ENCODE measurements at regions not wholly inside any gene's neighbourhood (a gene's known extent, or its start where the extent isn't known, plus 50 kb on each side); places are given as distances from the start of the nearest gene placed in this dataset.

DNA sequence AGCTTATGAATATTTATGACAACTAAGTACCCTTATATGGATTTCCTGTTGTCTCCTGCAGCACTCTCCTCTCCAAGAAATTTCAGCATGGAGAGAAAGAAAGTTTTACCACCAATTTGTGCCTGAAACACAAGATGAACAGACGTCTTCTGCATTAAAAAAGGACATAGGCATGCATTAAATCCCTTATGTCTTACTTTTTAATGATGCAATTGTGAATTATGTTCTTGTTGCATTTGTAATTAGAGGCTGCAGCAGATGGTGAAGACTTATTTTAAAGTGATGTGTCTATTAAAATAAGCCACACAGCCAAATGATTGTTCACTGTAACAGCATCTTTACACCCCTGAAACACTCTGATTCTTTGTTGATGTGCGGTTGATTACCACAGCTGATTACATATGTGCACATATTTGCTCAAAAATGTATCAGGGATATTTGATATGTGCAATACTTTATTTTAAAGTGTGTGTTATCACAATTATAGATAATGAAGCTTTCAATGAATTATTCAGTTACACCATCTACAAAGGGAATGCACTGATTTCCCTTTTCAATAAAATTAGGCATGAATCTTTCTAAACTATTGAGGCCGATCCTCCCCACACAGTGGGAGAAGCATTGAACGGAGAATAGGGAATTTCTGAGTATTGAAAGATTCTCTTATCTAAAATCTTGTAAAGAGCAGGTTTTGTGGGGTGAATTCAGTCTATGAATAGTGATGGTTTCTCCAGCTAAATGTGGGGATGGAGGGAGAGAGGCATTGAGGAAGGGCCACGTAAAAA lies 585.1 kb downstream of the SLC4A3 start:
- TF ChIP-seq, protein P1, sequence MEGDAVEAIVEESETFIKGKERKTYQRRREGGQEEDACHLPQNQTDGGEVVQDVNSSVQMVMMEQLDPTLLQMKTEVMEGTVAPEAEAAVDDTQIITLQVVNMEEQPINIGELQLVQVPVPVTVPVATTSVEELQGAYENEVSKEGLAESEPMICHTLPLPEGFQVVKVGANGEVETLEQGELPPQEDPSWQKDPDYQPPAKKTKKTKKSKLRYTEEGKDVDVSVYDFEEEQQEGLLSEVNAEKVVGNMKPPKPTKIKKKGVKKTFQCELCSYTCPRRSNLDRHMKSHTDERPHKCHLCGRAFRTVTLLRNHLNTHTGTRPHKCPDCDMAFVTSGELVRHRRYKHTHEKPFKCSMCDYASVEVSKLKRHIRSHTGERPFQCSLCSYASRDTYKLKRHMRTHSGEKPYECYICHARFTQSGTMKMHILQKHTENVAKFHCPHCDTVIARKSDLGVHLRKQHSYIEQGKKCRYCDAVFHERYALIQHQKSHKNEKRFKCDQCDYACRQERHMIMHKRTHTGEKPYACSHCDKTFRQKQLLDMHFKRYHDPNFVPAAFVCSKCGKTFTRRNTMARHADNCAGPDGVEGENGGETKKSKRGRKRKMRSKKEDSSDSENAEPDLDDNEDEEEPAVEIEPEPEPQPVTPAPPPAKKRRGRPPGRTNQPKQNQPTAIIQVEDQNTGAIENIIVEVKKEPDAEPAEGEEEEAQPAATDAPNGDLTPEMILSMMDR (IDR thresholded peaks at IDR 0.05): no peak

DNA sequence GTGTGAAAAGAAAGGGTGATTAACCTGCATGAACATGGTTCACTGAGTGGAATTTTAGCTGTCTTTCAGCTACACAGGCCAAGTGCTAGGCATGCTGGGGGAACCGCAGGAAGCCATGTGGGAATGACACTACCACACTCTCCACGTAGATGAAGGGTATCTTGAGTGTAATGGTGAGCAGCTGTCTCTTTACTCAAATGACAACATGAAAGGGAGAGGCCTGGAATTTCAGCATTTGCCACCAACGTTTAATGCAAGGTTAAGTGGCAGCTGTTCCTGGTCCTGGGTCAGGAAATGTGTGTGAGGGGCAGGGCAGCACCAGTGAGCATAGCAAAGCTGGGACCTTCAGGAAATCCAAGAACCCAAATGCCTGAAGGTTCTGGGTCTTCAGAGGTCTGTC lies 588.4 kb downstream of the SLC4A3 start:
- TF ChIP-seq, protein P1 (IDR thresholded peaks at IDR 0.05): no peak

DNA sequence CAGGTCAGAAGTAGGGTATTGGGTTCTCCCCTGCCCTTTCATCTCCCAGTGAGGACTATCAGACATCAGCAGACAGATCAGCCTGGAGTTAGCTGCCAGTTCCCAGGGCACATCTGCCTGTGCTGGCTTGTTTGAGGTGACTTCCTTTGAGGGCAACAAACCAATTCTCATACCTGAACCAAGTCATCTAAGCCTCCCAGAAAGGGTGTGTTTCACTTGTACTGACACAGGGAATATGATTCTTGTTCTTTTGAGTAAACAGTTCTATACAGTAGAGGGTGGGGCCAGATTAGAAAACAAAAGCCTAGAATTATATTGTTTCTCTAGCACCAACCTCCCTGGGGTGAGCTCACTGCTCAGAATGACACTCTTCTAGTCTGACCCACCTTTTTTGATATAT lies 591.9 kb downstream of the SLC4A3 start:
- TF ChIP-seq, protein P1 (IDR thresholded peaks at IDR 0.05): no peak

DNA sequence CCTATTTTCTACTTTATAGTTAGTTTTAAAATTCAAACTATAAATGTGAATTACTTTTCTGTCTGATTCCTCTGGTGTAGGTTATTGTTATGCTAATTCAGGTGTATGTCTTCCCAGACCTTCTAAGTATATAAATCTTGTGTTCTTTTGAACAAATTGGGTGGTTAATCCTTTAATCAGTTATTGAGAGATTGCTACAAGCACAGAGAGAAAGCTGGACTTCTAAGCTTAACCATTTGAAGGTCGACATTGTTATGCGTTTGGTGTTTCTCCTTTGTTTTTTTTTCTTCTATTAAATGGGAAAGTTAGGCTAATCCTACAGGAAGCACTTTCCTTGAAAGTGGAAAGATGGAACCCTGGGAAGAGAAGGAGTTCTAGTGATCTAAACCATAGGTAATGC lies 592.6 kb downstream of the SLC4A3 start:
- TF ChIP-seq, protein P1 (IDR thresholded peaks at IDR 0.05): no peak

DNA sequence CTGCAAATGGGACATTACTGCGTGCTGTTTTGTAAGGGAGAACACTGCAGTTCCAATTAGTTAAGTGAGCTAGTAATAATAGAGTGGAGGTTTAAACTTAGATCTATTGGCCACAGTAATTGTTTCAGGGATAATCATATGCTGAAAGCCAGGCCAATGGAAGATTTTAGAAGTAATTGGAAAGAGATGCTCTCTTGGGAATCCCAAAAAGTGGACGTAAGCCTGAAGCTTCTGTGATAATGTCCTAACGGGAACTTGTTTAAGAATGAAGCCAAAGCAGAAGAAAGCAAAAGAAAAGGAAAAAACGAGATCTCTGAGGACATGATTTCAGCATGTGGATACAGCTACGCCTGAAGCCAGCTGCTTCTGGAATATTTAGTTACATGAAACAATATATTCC lies 594.6 kb downstream of the SLC4A3 start:
- TF ChIP-seq, protein P1 (IDR thresholded peaks at IDR 0.05): no peak

DNA sequence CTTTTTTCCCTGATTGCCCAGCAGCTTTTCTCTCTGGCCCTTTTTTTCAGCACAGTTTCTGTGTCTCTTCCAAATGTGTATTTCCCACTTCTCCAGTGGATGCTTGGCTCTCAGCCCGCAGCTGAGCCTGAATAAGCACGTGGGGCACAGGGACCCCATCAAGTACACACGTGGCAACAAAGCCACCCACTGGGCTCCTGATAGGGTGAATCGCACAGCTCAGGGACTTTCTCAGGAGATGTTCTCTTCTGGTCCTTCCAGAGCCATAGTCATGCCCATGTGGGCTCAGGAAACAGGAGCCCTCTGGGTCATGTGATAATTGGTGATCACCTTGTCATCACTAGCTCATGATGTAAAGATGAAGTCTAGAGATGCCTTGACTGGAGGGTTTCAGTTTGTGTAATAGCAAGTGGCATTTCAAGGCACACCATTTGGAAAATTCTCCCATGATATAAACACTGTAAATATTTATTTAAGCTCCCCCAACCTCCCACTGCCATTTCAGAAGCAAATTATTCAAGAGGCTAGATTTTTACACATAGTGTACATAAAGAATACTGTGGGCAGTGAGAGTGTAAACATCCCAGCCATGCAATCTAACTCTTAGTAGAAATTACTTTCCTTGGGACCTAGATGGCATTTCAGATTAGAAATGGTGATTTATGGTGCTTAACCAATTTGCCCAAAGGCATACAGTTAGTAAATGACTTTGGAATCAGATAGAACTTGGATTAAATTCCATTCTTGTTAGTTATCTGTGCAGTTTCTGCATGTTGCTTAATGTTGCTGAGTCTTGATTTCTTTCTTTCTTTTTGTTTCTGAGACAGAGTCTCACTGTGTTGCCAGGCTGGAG lies 597.5 kb downstream of the SLC4A3 start:
- TF ChIP-seq, protein P1 (IDR thresholded peaks at IDR 0.05): no peak

DNA sequence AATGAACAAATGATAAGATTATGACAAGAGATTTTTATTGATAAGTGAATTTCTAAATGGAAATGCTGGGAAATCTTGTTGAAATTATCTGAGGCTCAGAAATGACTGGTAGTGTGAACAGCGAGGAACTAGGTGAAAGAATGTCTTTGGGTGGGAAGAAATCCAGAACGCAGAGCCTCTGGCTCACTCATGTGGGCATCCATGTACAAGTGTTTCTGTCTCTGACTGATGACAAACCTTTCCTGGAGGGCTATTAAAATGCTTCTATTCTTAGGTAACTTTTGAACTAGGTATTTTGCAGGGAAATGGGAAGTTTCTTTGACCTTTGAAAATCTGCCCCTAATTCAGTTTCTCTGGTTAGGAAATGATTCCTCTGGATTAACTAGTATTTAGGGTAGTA lies 598.6 kb downstream of the SLC4A3 start:
- TF ChIP-seq, protein P1 (IDR thresholded peaks at IDR 0.05): no peak

All from LNCAP (cell line).